Stimulated activated memory B cell treated with anti-CD40 and anti-IgM and Interleukin-4, amounts not matched to agents 10 μg/mL and 1 μg/mL and 100 μg/mL, for 72 hours (primary cell): ENCODE measurements at regions not wholly inside any gene's neighbourhood (a gene's known extent, or its start where the extent isn't known, plus 50 kb on each side); places are given as distances from the start of the nearest gene placed in this dataset.

Source experiments
- ATAC-seq: fragments of 150-1000 bp; cut with Tn5 transposase; 2 replicates; pipeline ENCODE4 v1.10.0; 2021
- H3K27ac Mint-ChIP-seq: one replicate; pipeline ENCODE4 v1.8.0; 2022; ENCODE audit warnings: mild to moderate bottlenecking, mixed read lengths
- H3K27me3 Mint-ChIP-seq: one replicate; pipeline ENCODE4 v1.8.0; 2022; ENCODE audit warnings: mixed read lengths
- H3K36me3 Mint-ChIP-seq: one replicate; pipeline ENCODE4 v1.8.0; 2022; ENCODE audit warnings: mixed read lengths
- H3K4me1 Mint-ChIP-seq: one replicate; pipeline ENCODE4 v1.8.0; 2022; ENCODE audit warnings: mixed read lengths
- H3K4me3 Mint-ChIP-seq: one replicate; pipeline ENCODE4 v1.8.0; 2022; ENCODE audit warnings: mild to moderate bottlenecking, moderate library complexity, mixed read lengths
- H3K9me3 Mint-ChIP-seq: one replicate; pipeline ENCODE4 v1.8.0; 2022; ENCODE audit warnings: mixed read lengths

GRCh38 chr3:177721864-177722785 is 524.8 kb upstream of the TBL1XR1 start:
- H3K4me3 Mint-ChIP-seq, result no peak overlapping the region
- no peaks in the 10 kb centered on the region for H3K27me3 Mint-ChIP-seq
- H3K27ac Mint-ChIP-seq, result no peak overlapping the region
- no peak for ATAC-seq
- H3K36me3 Mint-ChIP-seq, result no peaks in the 10 kb centered on the region
- H3K9me3 Mint-ChIP-seq, result peaks cover 2% of the 10 kb centered on the region
- no peaks in the 10 kb centered on the region for H3K4me1 Mint-ChIP-seq

GRCh38 chr3:177724020-177724638 is 526.8 kb upstream of the TBL1XR1 start:
- H3K4me1 Mint-ChIP-seq, result no peaks in the 10 kb centered on the region
- no peaks in the 10 kb centered on the region for H3K36me3 Mint-ChIP-seq
- H3K4me3 Mint-ChIP-seq, result no peak overlapping the region
- no peaks in the 10 kb centered on the region for H3K27me3 Mint-ChIP-seq
- no peak overlapping the region for H3K27ac Mint-ChIP-seq
- H3K9me3 Mint-ChIP-seq, result peaks cover 2% of the 10 kb centered on the region
- ATAC-seq, result no peak

- H3K4me3 Mint-ChIP-seq, result no peak overlapping the region
- H3K36me3 Mint-ChIP-seq, result no peaks in the 10 kb centered on the region
- peaks cover 2% of the 10 kb centered on the region for H3K9me3 Mint-ChIP-seq
- H3K4me1 Mint-ChIP-seq, result peaks cover 6% of the 10 kb centered on the region
- H3K27ac Mint-ChIP-seq, result no peak overlapping the region
- no peak for ATAC-seq
- no peaks in the 10 kb centered on the region for H3K27me3 Mint-ChIP-seq
Observed at GRCh38 chr3:177725165-177725564, 527.9 kb upstream of the TBL1XR1 start.

- no peak for ATAC-seq
- Mint-ChIP-seq H3K36me3 (no peaks in the 10 kb centered on the region), H3K4me1 (peaks cover 6% of the 10 kb centered on the region), H3K27me3 (no peaks in the 10 kb centered on the region), H3K4me3 (no peak overlapping the region), H3K9me3 (no peaks in the 10 kb centered on the region), H3K27ac (no peak overlapping the region)
Observed at GRCh38 chr3:177726807-177727206, 529.5 kb upstream of the TBL1XR1 start.

- Mint-ChIP-seq H3K36me3 (no peaks in the 10 kb centered on the region), H3K4me1 (peaks cover 6% of the 10 kb centered on the region), H3K27me3 (no peaks in the 10 kb centered on the region), H3K27ac (no peak overlapping the region), H3K9me3 (no peaks in the 10 kb centered on the region), H3K4me3 (no peak overlapping the region)
- ATAC-seq, result no peak
Observed at GRCh38 chr3:177729956-177730681, 532.8 kb upstream of the TBL1XR1 start.

GRCh38 chr3:177730814-177731213 is 533.5 kb upstream of the TBL1XR1 start:
- Mint-ChIP-seq H3K4me1 (peaks cover 6% of the 10 kb centered on the region), H3K36me3 (no peaks in the 10 kb centered on the region), H3K27ac (no peak overlapping the region), H3K4me3 (no peak overlapping the region), H3K27me3 (no peaks in the 10 kb centered on the region), H3K9me3 (no peaks in the 10 kb centered on the region)
- ATAC-seq, result no peak

- Mint-ChIP-seq H3K9me3 (no peaks in the 10 kb centered on the region), H3K4me3 (no peak overlapping the region), H3K27me3 (no peaks in the 10 kb centered on the region), H3K36me3 (no peaks in the 10 kb centered on the region), H3K4me1 (peaks cover 6% of the 10 kb centered on the region), H3K27ac (no peak overlapping the region)
- ATAC-seq, result no peak
Observed at GRCh38 chr3:177731644-177732268, 534.5 kb upstream of the TBL1XR1 start.

GRCh38 chr3:177733233-177733632 is 536.0 kb upstream of the TBL1XR1 start:
- H3K9me3 Mint-ChIP-seq, result no peaks in the 10 kb centered on the region
- no peak for ATAC-seq
- no peak overlapping the region for H3K4me3 Mint-ChIP-seq
- H3K27ac Mint-ChIP-seq, result no peak overlapping the region
- no peaks in the 10 kb centered on the region for H3K27me3 Mint-ChIP-seq
- H3K4me1 Mint-ChIP-seq, result peaks cover 6% of the 10 kb centered on the region
- no peaks in the 10 kb centered on the region for H3K36me3 Mint-ChIP-seq

- H3K27ac Mint-ChIP-seq, result no peak overlapping the region
- no peak for ATAC-seq
- H3K36me3 Mint-ChIP-seq, result no peaks in the 10 kb centered on the region
- no peak overlapping the region for H3K4me3 Mint-ChIP-seq
- H3K27me3 Mint-ChIP-seq, result no peaks in the 10 kb centered on the region
- H3K9me3 Mint-ChIP-seq, result no peaks in the 10 kb centered on the region
- H3K4me1 Mint-ChIP-seq, result peaks cover 6% of the 10 kb centered on the region
Observed at GRCh38 chr3:177733936-177734335, 536.7 kb upstream of the TBL1XR1 start.

GRCh38 chr3:177735431-177735830 is 538.1 kb upstream of the TBL1XR1 start:
- no peak for ATAC-seq
- Mint-ChIP-seq H3K27me3 (no peaks in the 10 kb centered on the region), H3K4me1 (no peaks in the 10 kb centered on the region), H3K27ac (no peak overlapping the region), H3K36me3 (no peaks in the 10 kb centered on the region), H3K9me3 (no peaks in the 10 kb centered on the region), H3K4me3 (no peak overlapping the region)

GRCh38 chr3:177739461-177739860 is 542.2 kb upstream of the TBL1XR1 start:
- H3K36me3 Mint-ChIP-seq, result no peaks in the 10 kb centered on the region
- no peak overlapping the region for H3K27ac Mint-ChIP-seq
- peaks cover 14% of the 10 kb centered on the region for H3K4me1 Mint-ChIP-seq
- no peak overlapping the region for H3K4me3 Mint-ChIP-seq
- H3K9me3 Mint-ChIP-seq, result no peaks in the 10 kb centered on the region
- no peaks in the 10 kb centered on the region for H3K27me3 Mint-ChIP-seq
- no peak for ATAC-seq

GRCh38 chr3:177740254-177740653 is 543.0 kb upstream of the TBL1XR1 start:
- H3K27ac Mint-ChIP-seq, result no peak overlapping the region
- no peaks in the 10 kb centered on the region for H3K9me3 Mint-ChIP-seq
- no peaks in the 10 kb centered on the region for H3K27me3 Mint-ChIP-seq
- no peaks in the 10 kb centered on the region for H3K36me3 Mint-ChIP-seq
- H3K4me3 Mint-ChIP-seq, result no peak overlapping the region
- no peak for ATAC-seq
- peaks cover 14% of the 10 kb centered on the region for H3K4me1 Mint-ChIP-seq

- ATAC-seq, result peak; percentile 81
- Mint-ChIP-seq H3K27ac (peak overlapping the region; percentile 43), H3K4me1 (peaks cover 14% of the 10 kb centered on the region), H3K4me3 (no peak overlapping the region), H3K27me3 (peaks cover 4% of the 10 kb centered on the region), H3K36me3 (no peaks in the 10 kb centered on the region), H3K9me3 (no peaks in the 10 kb centered on the region)
Observed at GRCh38 chr3:177742273-177742672, 545.0 kb upstream of the TBL1XR1 start.

- peaks cover 8% of the 10 kb centered on the region for H3K27me3 Mint-ChIP-seq
- peaks cover 14% of the 10 kb centered on the region for H3K4me1 Mint-ChIP-seq
- H3K4me3 Mint-ChIP-seq, result no peak overlapping the region
- no peaks in the 10 kb centered on the region for H3K9me3 Mint-ChIP-seq
- H3K27ac Mint-ChIP-seq, result no peak overlapping the region
- ATAC-seq, result peak; percentile 53
- no peaks in the 10 kb centered on the region for H3K36me3 Mint-ChIP-seq
Observed at GRCh38 chr3:177743173-177743890, 546.0 kb upstream of the TBL1XR1 start.
